DMS79 treated with DMSO at 0.1 percent for 48 hours (cell line): ENCODE measurements at regions not wholly inside any gene's neighbourhood (a gene's known extent, or its start where the extent isn't known, plus 50 kb on each side); places are given as distances from the start of the nearest gene placed in this dataset.
A peak's percentile ranks its signal among the peaks of the same experiment; 100 is the strongest.
"Not testable (repeated sequence)": the region's sequence is repeated elsewhere in the genome, so short reads cannot be mapped to it uniquely, and the experiment has no call there.

ENCODE experiments used
- DNase-seq: peaks from one replicate; lab custom pipeline; 2025; lab: John Stamatoyannopoulos, UW

GRCh38 chr2:77578354-77578753, 56.2 kb upstream of the LRRTM4 start:
- no peak for DNase-seq

GRCh38 chr2:77579076-77579769, 57.0 kb upstream of the LRRTM4 start:
- no peak for DNase-seq

- DNase-seq, result no peak
Measured at GRCh38 chr2:77588438-77588837, 66.3 kb upstream of the LRRTM4 start.

GRCh38 chr2:77590298-77590917, 68.2 kb upstream of the LRRTM4 start:
- no peak for DNase-seq

GRCh38 chr2:77592955-77593354, 70.8 kb upstream of the LRRTM4 start:
- DNase-seq, result not testable (repeated sequence)

- DNase-seq, result no peak
Measured at GRCh38 chr2:77602771-77603170, 80.6 kb upstream of the LRRTM4 start.

GRCh38 chr2:77604953-77605929, 83.1 kb upstream of the LRRTM4 start:
- DNase-seq, result no peak

- no peak for DNase-seq
Measured at GRCh38 chr2:77608510-77608909, 86.3 kb upstream of the LRRTM4 start.

- no peak for DNase-seq
Measured at GRCh38 chr2:77629539-77629938, 107.4 kb upstream of the LRRTM4 start.

GRCh38 chr2:77631007-77631406, 108.8 kb upstream of the LRRTM4 start:
- no peak for DNase-seq

GRCh38 chr2:77633601-77634000, 111.4 kb upstream of the LRRTM4 start:
- no peak for DNase-seq

- DNase-seq, result peak; percentile 2
Measured at GRCh38 chr2:77640924-77641323, 118.7 kb upstream of the LRRTM4 start.

GRCh38 chr2:77642339-77642738, 120.2 kb upstream of the LRRTM4 start:
- no peak for DNase-seq

GRCh38 chr2:77649856-77650255, 127.7 kb upstream of the LRRTM4 start:
- no peak for DNase-seq

- DNase-seq, result no peak
Measured at GRCh38 chr2:77652499-77652898, 130.3 kb upstream of the LRRTM4 start.

- DNase-seq, result no peak
Measured at GRCh38 chr2:77664491-77664890, 142.3 kb upstream of the LRRTM4 start.

GRCh38 chr2:77666251-77666980, 144.2 kb upstream of the LRRTM4 start:
- no peak for DNase-seq

- DNase-seq, result peak; percentile 85
Measured at GRCh38 chr2:77684543-77685319, 162.6 kb upstream of the LRRTM4 start.

GRCh38 chr2:77712601-77713000, 190.4 kb upstream of the LRRTM4 start:
- no peak for DNase-seq

- no peak for DNase-seq
Measured at GRCh38 chr2:77713412-77713811, 191.2 kb upstream of the LRRTM4 start.

GRCh38 chr2:77720115-77720514, 197.9 kb upstream of the LRRTM4 start:
- no peak for DNase-seq
